Epithelial cell of proximal tubule (primary cell): ENCODE measurements at regions not wholly inside any gene's neighbourhood (a gene's known extent, or its start where the extent isn't known, plus 50 kb on each side); places are given as distances from the start of the nearest gene placed in this dataset.

Experiments
- DNase-seq: peaks from one replicate; pipeline ENCODE4 v3.0.0-alpha.2; 2011; ENCODE audit warnings: low read depth
- H3K4me3 ChIP-seq: 2 replicates; pipeline ENCODE4 v1.5.1; 2011; ENCODE audit warnings: low read depth, mild to moderate bottlenecking, low read length
- CTCF ChIP-seq: conservative IDR thresholded peaks from 2 replicates; pipeline ENCODE4 v1.5.1; 2012; ENCODE audit warnings: low read depth, mild to moderate bottlenecking, low read length

- no peak for TF ChIP-seq CTCF
- no peak for DNase-seq
- H3K4me3 ChIP-seq, result no peak overlapping the region
Observed at GRCh38 chr5:107043665-107044064, 627.1 kb downstream of the EFNA5 start.

- H3K4me3 ChIP-seq, result no peak overlapping the region
- TF ChIP-seq CTCF, result no peak
- no peak for DNase-seq
Observed at GRCh38 chr5:107040907-107041306, 629.8 kb downstream of the EFNA5 start.

- DNase-seq, result no peak
- no peak overlapping the region for H3K4me3 ChIP-seq
- TF ChIP-seq CTCF, result no peak
Observed at GRCh38 chr5:107032629-107033028, 638.1 kb downstream of the EFNA5 start.

GRCh38 chr5:107028938-107029337 lies 641.8 kb downstream of the EFNA5 start:
- TF ChIP-seq CTCF, result no peak
- DNase-seq, result no peak
- H3K4me3 ChIP-seq, result no peak overlapping the region

GRCh38 chr5:107025712-107026497 lies 644.8 kb downstream of the EFNA5 start:
- no peak for DNase-seq
- TF ChIP-seq CTCF, result no peak
- no peak overlapping the region for H3K4me3 ChIP-seq

GRCh38 chr5:107023732-107024131 lies 647.0 kb downstream of the EFNA5 start:
- no peak for DNase-seq
- no peak for TF ChIP-seq CTCF
- no peak overlapping the region for H3K4me3 ChIP-seq

- H3K4me3 ChIP-seq, result no peak overlapping the region
- no peak for DNase-seq
- TF ChIP-seq CTCF, result no peak
Observed at GRCh38 chr5:107021575-107021974, 649.2 kb downstream of the EFNA5 start.
